Mesenchymal stem cell (in vitro differentiated cells and primary cell): ENCODE measurements at regions not wholly inside any gene's neighbourhood (a gene's known extent, or its start where the extent isn't known, plus 50 kb on each side); places are given as distances from the start of the nearest gene placed in this dataset.

Experiments used
- DNase-seq: peaks from one replicate; pipeline ENCODE4 v3.0.0-alpha.2; 2013
- H2AFZ ChIP-seq: one replicate; pipeline ENCODE4 v1.6.1; 2013; ENCODE audit warnings: low read depth, mild to moderate bottlenecking, control low read depth, inconsistent platforms, low read length, moderate library complexity
- H2AK5ac ChIP-seq: 2 replicates; pipeline ENCODE4 v1.6.1; 2013; ENCODE audit warnings: low read length, moderate library complexity, mild to moderate bottlenecking, inconsistent platforms; ENCODE audit not compliant: severe bottlenecking
- H2BK120ac ChIP-seq: one replicate; pipeline ENCODE4 v1.6.1; 2013; ENCODE audit warnings: low read depth, mild to moderate bottlenecking, inconsistent platforms, low read length, moderate library complexity
- H2BK12ac ChIP-seq, 2 experiments: one replicate each; pipeline ENCODE4 v1.6.1; 2013; ENCODE audit warnings: inconsistent platforms in 2 of 2, low read length in 2 of 2, mild to moderate bottlenecking in 2 of 2, moderate library complexity in 2 of 2, control low read depth in 1 of 2
- H2BK15ac ChIP-seq: one replicate; pipeline ENCODE4 v1.6.1; 2013; ENCODE audit warnings: mild to moderate bottlenecking, low read depth, inconsistent platforms; ENCODE audit not compliant: poor library complexity, severe bottlenecking
- H2BK5ac ChIP-seq: 2 replicates; pipeline ENCODE4 v1.6.1; 2013; ENCODE audit warnings: low read depth, mild to moderate bottlenecking, low read length, control low read depth, inconsistent platforms; ENCODE audit not compliant: poor library complexity, severe bottlenecking
- H3K14ac ChIP-seq, 2 experiments: one replicate each; pipeline ENCODE4 v1.6.1; 2013; ENCODE audit warnings: inconsistent platforms in 2 of 2, low read length in 2 of 2, control low read depth in 1 of 2, mild to moderate bottlenecking in 1 of 2, moderate library complexity in 1 of 2
- H3K18ac ChIP-seq, 2 experiments: one replicate each; pipeline ENCODE4 v1.6.1; 2013; ENCODE audit warnings: inconsistent platforms in 2 of 2, low read length in 2 of 2, control low read depth in 1 of 2, low read depth in 1 of 2, mild to moderate bottlenecking in 1 of 2
- H3K23ac ChIP-seq, 2 experiments: one replicate each; pipeline ENCODE4 v1.6.1; 2013; ENCODE audit warnings: inconsistent platforms in 2 of 2, low read length in 2 of 2, mild to moderate bottlenecking in 2 of 2, moderate library complexity in 2 of 2, control low read depth in 1 of 2
- H3K27ac ChIP-seq: 2 replicates; pipeline ENCODE4 v1.5.1; 2013; ENCODE audit warnings: mild to moderate bottlenecking, moderate library complexity, low read length, control low read depth, inconsistent platforms; ENCODE audit not compliant: poor library complexity, severe bottlenecking
- H3K27me3 ChIP-seq, 2 experiments: 2 replicates each; pipeline versions ENCODE4 v1.6.1 to v1.7.0; 2013; ENCODE audit warnings: low read length in 2 of 2, mild to moderate bottlenecking in 2 of 2, moderate library complexity in 2 of 2, control low read depth in 1 of 2, inconsistent platforms in 1 of 2; ENCODE audit not compliant: control insufficient read depth in 1 of 2, insufficient read depth in 1 of 2
- H3K36me3 ChIP-seq, 2 experiments: 2 replicates each; pipeline versions ENCODE4 v1.6.1 to v1.7.0; 2013; ENCODE audit warnings: low read length in 2 of 2, control low read depth in 1 of 2, inconsistent platforms in 1 of 2, low read depth in 1 of 2, mild to moderate bottlenecking in 1 of 2; ENCODE audit not compliant: insufficient read depth in 2 of 2, control insufficient read depth in 1 of 2
- H3K4ac ChIP-seq, 2 experiments: one replicate each; pipeline ENCODE4 v1.6.1; 2013; ENCODE audit warnings: inconsistent platforms in 2 of 2, low read length in 2 of 2, mild to moderate bottlenecking in 2 of 2, moderate library complexity in 2 of 2, control low read depth in 1 of 2, low read depth in 1 of 2
- H3K4me1 ChIP-seq: 2 replicates; pipeline ENCODE4 v1.6.1; 2013; ENCODE audit warnings: low read depth, low read length, control low read depth; ENCODE audit not compliant: control insufficient read depth, insufficient read depth
- H3K4me2 ChIP-seq: 2 replicates; pipeline ENCODE4 v1.6.1; 2013; ENCODE audit warnings: low read length, mild to moderate bottlenecking, inconsistent platforms; ENCODE audit not compliant: poor library complexity, severe bottlenecking
- H3K4me3 ChIP-seq, 2 experiments: 2 replicates each; pipeline versions ENCODE4 v1.5.1 to v1.7.0; 2013; ENCODE audit warnings: low read length in 2 of 2, mild to moderate bottlenecking in 2 of 2, control low read depth in 1 of 2, low read depth in 1 of 2; ENCODE audit not compliant: insufficient read depth in 1 of 2
- H3K79me1 ChIP-seq: replicated peaks from 2 replicates; pipeline ENCODE4 v1.6.1; 2013; ENCODE audit warnings: mild to moderate bottlenecking, control low read depth, low read length, inconsistent platforms; ENCODE audit not compliant: poor library complexity, severe bottlenecking
- H3K9ac ChIP-seq: 2 replicates; pipeline ENCODE4 v1.7.0; 2013; ENCODE audit warnings: mild to moderate bottlenecking, low read length, moderate library complexity
- H3K9me3 ChIP-seq: 2 replicates; pipeline ENCODE4 v1.7.0; 2013; ENCODE audit warnings: mild to moderate bottlenecking, low read length; ENCODE audit not compliant: control insufficient read depth
- H4K8ac ChIP-seq: one replicate; pipeline ENCODE4 v1.6.1; 2013; ENCODE audit warnings: inconsistent platforms, mild to moderate bottlenecking, low read length, moderate library complexity
- H4K91ac ChIP-seq: one replicate; pipeline ENCODE4 v1.6.1; 2013; ENCODE audit warnings: mild to moderate bottlenecking, low read length, inconsistent platforms
- WGBS: methylation state at CpG from one replicate; pipeline ENCODE4 v1.1.7; 2013; ENCODE audit warnings: mixed read lengths; 5-methylcytosine and 5-hydroxymethylcytosine counted together

DNA sequence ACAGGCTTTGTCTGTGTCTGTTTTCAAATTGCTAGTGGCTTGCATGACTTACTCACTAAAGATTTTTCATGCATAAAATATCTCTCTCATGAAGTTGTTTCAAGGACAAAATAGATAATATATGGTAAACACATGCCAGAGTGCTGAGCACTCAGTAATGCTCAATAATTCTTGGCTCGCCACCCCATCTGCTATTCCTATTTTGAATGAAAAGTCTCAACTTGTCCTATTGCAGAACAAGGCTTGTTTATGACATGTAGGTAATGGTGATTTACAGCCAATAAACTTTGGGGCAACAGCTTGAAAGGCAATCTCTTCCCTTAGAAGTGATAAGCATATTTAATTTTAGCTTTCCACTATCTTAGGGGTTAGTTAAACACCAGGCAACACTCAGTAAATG is 789.0 kb upstream of the ROBO1 start:
- Histone ChIP-seq H3K4me1 (no peaks in the 10 kb centered on the region), H3K27me3 (no peaks in the 10 kb centered on the region), H3K79me1 (no peaks in the 10 kb centered on the region), H2BK120ac (no peak overlapping the region), H4K91ac (no peak overlapping the region), H3K9me3 (peaks cover 3% of the 10 kb centered on the region), H2BK12ac (no peak overlapping the region), H3K4ac (no peak overlapping the region), H3K4me3 (no peak overlapping the region), H3K27ac (no peak overlapping the region), H2BK15ac (no peak overlapping the region), H2AK5ac (no peak overlapping the region), H3K36me3 (no peaks in the 10 kb centered on the region), H3K18ac (no peak overlapping the region), H3K14ac (no peak overlapping the region), H2AFZ (no peak overlapping the region), H2BK5ac (no peak overlapping the region), H4K8ac (no peak overlapping the region), H3K9ac (no peak overlapping the region), H3K23ac (no peak overlapping the region), H3K4me2 (no peak overlapping the region)
- 88% methylated on average over 1 of the region's 1 CpG for WGBS
- no peak for DNase-seq

- Histone ChIP-seq H3K4me1 (no peaks in the 10 kb centered on the region), H3K36me3 (no peaks in the 10 kb centered on the region), H3K4me3 (no peak overlapping the region), H3K27ac (no peak overlapping the region), H3K4ac (no peak overlapping the region), H2BK5ac (no peak overlapping the region), H4K8ac (no peak overlapping the region), H4K91ac (no peak overlapping the region), H2BK120ac (no peak overlapping the region), H2AK5ac (no peak overlapping the region), H3K14ac (no peak overlapping the region), H3K27me3 (no peaks in the 10 kb centered on the region), H3K18ac (no peak overlapping the region), H2AFZ (no peak overlapping the region), H2BK12ac (no peak overlapping the region), H3K9me3 (no peaks in the 10 kb centered on the region), H3K4me2 (no peak overlapping the region), H2BK15ac (no peak overlapping the region), H3K79me1 (no peaks in the 10 kb centered on the region), H3K9ac (no peak overlapping the region), H3K23ac (no peak overlapping the region)
- no peak for DNase-seq
- WGBS: 60% methylated on average over 3 of the region's 3 CpGs
Observed at GRCh38 chr3:80554304-80554703, 786.5 kb upstream of the ROBO1 start.

DNA sequence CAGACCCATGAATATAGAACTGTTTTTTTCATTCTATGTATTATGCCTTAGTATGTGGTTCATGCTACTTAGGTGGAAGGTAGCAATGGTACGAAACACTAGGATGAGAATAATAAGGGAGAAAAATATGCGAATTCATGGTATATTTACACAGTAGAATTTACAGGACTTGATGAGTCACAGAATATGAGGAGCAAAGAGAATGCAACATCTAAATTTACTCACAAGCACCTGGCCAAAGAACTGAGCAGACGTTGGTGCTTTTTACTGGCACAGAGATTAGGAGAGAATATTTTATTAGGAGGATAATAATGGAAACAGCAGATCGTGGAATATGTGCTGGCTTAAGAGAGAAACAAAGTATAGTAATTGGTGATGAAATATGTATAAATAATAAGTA is 785.4 kb upstream of the ROBO1 start:
- WGBS: 70% methylated on average over 3 of the region's 4 CpGs
- no peak overlapping the region for H3K9ac ChIP-seq
- no peak overlapping the region for H3K4me2 ChIP-seq
- no peak overlapping the region for H3K4me3 ChIP-seq
- H3K18ac ChIP-seq: no peak overlapping the region
- H3K27me3 ChIP-seq: no peaks in the 10 kb centered on the region
- no peaks in the 10 kb centered on the region for H3K9me3 ChIP-seq
- H2AK5ac ChIP-seq: no peak overlapping the region
- H2BK12ac ChIP-seq: no peak overlapping the region
- H3K27ac ChIP-seq: no peak overlapping the region
- H2AFZ ChIP-seq: no peak overlapping the region
- H3K14ac ChIP-seq: no peak overlapping the region
- DNase-seq: no peak
- H3K23ac ChIP-seq: no peak overlapping the region
- H2BK5ac ChIP-seq: no peak overlapping the region
- no peak overlapping the region for H3K4ac ChIP-seq
- H3K36me3 ChIP-seq: no peaks in the 10 kb centered on the region
- no peak overlapping the region for H4K91ac ChIP-seq
- no peak overlapping the region for H2BK15ac ChIP-seq
- H3K4me1 ChIP-seq: no peaks in the 10 kb centered on the region
- H3K79me1 ChIP-seq: no peaks in the 10 kb centered on the region
- no peak overlapping the region for H2BK120ac ChIP-seq
- no peak overlapping the region for H4K8ac ChIP-seq

DNA sequence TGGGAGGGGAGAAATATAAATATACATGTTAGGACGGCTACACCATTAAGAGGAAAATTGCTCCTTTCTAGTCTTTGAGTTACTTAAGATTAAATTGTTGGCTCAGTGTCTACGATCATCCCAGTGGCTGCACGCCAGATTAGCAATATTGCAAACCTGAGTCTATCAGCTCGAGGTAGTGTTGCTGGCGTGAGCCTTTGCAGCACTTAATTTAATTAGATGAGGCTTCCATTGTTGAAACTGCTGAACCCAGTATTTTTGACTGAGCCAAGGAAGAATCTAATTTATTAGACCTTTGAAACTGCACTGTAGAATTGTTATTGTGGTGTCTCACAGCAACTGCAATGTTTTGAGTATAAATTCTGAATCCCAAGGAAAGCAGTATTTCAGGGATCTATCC is 782.4 kb upstream of the ROBO1 start:
- Histone ChIP-seq H3K18ac (no peak overlapping the region), H3K27ac (no peak overlapping the region), H3K14ac (no peak overlapping the region), H3K4me1 (no peaks in the 10 kb centered on the region), H3K27me3 (no peaks in the 10 kb centered on the region), H3K4me2 (no peak overlapping the region), H2BK120ac (no peak overlapping the region), H3K36me3 (no peaks in the 10 kb centered on the region), H4K8ac (no peak overlapping the region), H3K9me3 (no peaks in the 10 kb centered on the region), H3K79me1 (no peaks in the 10 kb centered on the region), H3K23ac (no peak overlapping the region), H3K4ac (no peak overlapping the region), H2AK5ac (no peak overlapping the region), H2BK15ac (no peak overlapping the region), H3K4me3 (no peak overlapping the region), H2AFZ (no peak overlapping the region), H4K91ac (no peak overlapping the region), H2BK5ac (no peak overlapping the region), H2BK12ac (no peak overlapping the region), H3K9ac (no peak overlapping the region)
- 79% methylated on average over 5 of the region's 5 CpGs for WGBS
- DNase-seq: no peak
